SHP77 treated with DMSO at 0.1 percent for 48 hours (cell line): ENCODE measurements at regions not wholly inside any gene's neighbourhood (a gene's known extent, or its start where the extent isn't known, plus 50 kb on each side); places are given as distances from the start of the nearest gene placed in this dataset.

Experiments
- DNase-seq: peaks from one replicate; lab custom pipeline; 2025; lab: John Stamatoyannopoulos, UW

DNA sequence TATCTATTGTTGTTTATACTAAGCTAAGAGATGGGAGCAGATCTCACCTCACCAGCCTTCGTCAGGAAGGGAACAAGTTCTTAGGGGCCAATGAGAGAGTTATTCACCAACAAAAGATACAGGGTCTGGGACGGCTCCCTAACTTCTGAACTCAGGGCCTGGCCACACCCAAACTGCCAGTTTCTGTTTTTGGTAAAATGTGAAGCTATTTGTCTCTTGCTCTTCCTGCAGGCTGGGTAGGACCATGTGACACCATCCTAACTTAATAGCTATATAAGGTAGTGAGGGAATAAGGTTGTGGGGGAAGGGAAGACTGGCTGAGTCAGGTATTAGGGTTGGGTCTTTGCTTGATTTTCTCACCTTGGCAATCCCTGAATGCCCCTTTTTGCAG, 480.5 kb downstream of the KDM4C start:
- no peak for DNase-seq

DNA sequence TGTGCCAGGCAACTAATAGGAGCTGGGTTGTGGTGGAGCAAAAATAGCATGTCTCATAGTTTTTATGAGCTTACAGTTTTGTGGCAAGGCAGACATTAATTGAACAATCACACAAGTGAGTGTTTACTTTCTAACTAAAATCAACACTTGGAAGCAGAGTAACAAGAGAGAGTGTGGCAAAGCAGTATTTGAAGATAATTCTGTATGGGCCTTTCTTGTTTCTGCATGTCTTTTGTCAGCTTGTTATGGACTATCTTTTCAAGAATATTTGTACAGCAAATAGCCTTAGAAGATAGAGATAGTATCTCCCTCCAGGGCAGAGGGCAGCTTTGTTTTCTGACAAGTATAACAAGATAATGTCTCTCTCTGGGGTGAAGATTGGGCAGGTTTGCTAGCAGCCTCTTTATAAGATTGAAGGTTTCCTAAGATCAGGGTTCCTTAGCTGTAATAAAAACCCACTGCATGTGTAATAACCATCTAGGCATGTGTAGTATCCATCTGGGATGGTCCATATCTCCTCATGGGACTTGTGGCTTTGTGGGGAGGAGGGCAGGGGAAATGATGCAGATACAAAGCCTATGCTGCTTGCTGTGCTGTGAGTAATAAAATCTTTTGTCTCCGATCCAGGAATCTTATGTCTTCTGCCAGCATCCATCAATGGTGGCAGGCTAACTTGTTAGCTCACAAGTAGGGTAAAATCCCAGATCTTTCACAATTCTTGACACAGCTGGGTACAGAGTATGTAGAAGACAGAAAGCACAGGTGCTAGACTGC, 479.9 kb downstream of the KDM4C start:
- DNase-seq, result no peak

DNA sequence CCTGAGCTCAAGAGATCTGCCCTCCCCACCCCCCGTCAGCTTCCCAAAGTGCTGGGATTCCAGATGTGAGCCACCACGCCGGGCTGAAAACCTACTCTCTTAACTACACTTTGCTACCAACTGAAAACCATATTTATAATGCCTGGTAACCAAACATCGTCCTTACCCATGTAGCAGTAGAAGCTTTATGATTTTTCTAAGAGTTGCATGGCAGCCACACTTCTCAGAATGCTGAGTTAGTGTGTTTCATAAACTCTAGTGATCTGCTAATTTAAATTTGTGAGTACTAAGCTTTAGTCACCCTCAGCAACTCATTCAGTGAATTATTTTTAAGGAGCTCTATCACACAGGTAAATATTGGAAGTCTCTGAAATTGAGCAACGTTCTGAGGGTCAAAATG, 478.4 kb downstream of the KDM4C start:
- no peak for DNase-seq

GRCh38 chr9:7234144-7234543, 476.4 kb downstream of the KDM4C start:
- no peak for DNase-seq

DNA sequence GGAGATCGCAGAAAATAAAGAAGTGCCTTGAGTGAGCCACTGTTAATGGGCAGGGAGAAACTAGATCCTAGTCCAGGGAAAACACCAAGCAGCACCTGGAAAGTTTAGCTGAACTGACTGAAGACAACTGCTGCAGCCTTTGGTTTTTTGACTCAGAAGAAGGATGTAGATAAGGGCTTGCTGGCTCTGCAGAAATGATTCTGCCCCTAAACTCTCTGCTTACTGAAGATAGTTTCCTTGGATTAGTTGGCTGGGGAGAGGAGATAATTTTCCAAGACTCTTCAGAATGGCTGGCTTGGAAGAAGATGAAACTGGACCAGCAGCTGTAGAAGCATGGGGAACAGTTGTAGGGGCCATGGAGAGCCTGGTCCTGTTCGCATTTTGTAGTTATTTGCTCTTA, 471.8 kb downstream of the KDM4C start:
- DNase-seq, result no peak

DNA sequence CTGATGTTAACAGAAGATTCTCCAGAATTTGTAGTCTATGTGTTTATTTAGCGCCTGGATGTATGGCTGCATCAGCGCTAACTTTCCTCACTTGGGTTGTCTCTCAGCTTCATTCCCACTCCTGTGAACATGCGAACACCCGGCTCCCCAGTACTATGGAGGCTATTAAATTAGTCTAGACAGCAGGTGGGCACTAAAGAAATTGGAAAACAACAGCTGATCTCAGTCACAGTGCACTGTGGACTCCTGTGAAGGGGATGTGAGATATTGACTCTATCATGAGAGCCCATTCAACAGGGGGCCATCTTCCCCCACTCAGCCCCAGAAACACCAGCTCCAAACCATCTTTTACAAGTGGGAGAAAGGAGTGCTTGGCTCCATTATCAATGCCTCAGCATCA, 471.0 kb downstream of the KDM4C start:
- DNase-seq, result no peak

DNA sequence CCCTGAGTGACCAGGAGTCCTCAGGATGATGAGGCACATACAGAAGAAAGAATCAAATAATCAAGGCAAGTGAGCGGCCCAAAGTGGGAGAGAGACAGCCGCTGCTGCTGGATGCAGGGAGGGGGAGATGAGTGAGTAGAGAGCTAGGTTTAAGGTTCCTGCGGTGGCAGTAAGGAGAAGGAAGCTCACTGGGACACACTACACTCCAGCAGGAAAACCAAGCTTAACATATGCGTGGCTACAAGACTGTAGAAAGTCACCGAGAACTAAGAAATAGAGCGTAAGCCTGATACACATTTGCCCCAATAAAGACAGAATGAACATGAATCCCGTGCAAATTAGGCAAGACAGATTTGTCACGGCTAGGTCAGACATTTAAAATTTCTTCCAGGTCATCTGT, 470.2 kb downstream of the KDM4C start:
- no peak for DNase-seq

- DNase-seq, result no peak
Measured at GRCh38 chr9:7226007-7226640, 468.4 kb downstream of the KDM4C start.
